ENCODE measurements at regions not wholly inside any gene's neighbourhood (a gene's known extent, or its start where the extent isn't known, plus 50 kb on each side); places are given as distances from the start of the nearest gene placed in this dataset.

- TF ChIP-seq CTCF (IDR thresholded peaks at IDR 0.05), result no peak
- TF ChIP-seq POLR2A (IDR thresholded peaks at IDR 0.05), result no peak
Measured at GRCh38 chr11:37948258-37948657, 1350.2 kb upstream of the RAG2 start.

All from uterus (tissue), 2 donors.